Globus pallidus (tissue), 1 donor: ENCODE measurements at regions not wholly inside any gene's neighbourhood (a gene's known extent, or its start where the extent isn't known, plus 50 kb on each side); places are given as distances from the start of the nearest gene placed in this dataset.

Source experiments
- DNase-seq: peaks from one replicate; pipeline ENCODE4 v3.0.0-alpha.2; 2015; ENCODE audit warnings: low spot score

GRCh38 chr6:79305020-79305419 lies 70.5 kb upstream of the HMGN3 start:
- DNase-seq, result no peak

- no peak for DNase-seq
Observed at GRCh38 chr6:79302341-79302740, 67.9 kb upstream of the HMGN3 start.

GRCh38 chr6:79301290-79301689 lies 66.8 kb upstream of the HMGN3 start:
- no peak for DNase-seq

- no peak for DNase-seq
Observed at GRCh38 chr6:79296211-79296610, 61.7 kb upstream of the HMGN3 start.
